ENCODE measurements at regions not wholly inside any gene's neighbourhood (a gene's known extent, or its start where the extent isn't known, plus 50 kb on each side); places are given as distances from the start of the nearest gene placed in this dataset.

- TF ChIP-seq ZNF511 (CRISPR knock-in tag; IDR thresholded peaks at IDR 0.05) (no peak), ZBTB7A (IDR thresholded peaks at IDR 0.05; ENCODE audit: borderline replicate concordance, control insufficient read depth, low read depth, low read length) (no peak), JUND (IDR thresholded peaks at IDR 0.05; ENCODE audit: borderline replicate concordance, low read depth, low read length) (peak; percentile 97), JUND (tag; IDR thresholded peaks at IDR 0.05; ENCODE audit: borderline replicate concordance, low read depth, low read length) (peak; percentile 99), LEF1 (IDR thresholded peaks at IDR 0.05) (peak; percentile 93), ZNF561 (CRISPR knock-in tag; conservative IDR thresholded peaks at IDR 0.05) (no peak), NR3C1 (CRISPR knock-in tag; IDR thresholded peaks at IDR 0.05) (no peak), ZNF436 (CRISPR knock-in tag; IDR thresholded peaks at IDR 0.05) (no peak), ZSCAN29 (IDR thresholded peaks at IDR 0.05) (no peak), RCOR1 (IDR thresholded peaks at IDR 0.05; ENCODE audit: borderline replicate concordance in 1 of 2, low read depth in 2 of 2, low read length in 2 of 2) (peak in 1 of 2 experiments; percentile 75; a peak in 2 of 4 replicates), KDM5B (IDR thresholded peaks at IDR 0.05; ENCODE audit: insufficient replicate concordance, low read depth, low read length) (no peak), ZNF212 (CRISPR knock-in tag; IDR thresholded peaks at IDR 0.05) (no peak)
- TF ChIP-seq, protein P1, sequence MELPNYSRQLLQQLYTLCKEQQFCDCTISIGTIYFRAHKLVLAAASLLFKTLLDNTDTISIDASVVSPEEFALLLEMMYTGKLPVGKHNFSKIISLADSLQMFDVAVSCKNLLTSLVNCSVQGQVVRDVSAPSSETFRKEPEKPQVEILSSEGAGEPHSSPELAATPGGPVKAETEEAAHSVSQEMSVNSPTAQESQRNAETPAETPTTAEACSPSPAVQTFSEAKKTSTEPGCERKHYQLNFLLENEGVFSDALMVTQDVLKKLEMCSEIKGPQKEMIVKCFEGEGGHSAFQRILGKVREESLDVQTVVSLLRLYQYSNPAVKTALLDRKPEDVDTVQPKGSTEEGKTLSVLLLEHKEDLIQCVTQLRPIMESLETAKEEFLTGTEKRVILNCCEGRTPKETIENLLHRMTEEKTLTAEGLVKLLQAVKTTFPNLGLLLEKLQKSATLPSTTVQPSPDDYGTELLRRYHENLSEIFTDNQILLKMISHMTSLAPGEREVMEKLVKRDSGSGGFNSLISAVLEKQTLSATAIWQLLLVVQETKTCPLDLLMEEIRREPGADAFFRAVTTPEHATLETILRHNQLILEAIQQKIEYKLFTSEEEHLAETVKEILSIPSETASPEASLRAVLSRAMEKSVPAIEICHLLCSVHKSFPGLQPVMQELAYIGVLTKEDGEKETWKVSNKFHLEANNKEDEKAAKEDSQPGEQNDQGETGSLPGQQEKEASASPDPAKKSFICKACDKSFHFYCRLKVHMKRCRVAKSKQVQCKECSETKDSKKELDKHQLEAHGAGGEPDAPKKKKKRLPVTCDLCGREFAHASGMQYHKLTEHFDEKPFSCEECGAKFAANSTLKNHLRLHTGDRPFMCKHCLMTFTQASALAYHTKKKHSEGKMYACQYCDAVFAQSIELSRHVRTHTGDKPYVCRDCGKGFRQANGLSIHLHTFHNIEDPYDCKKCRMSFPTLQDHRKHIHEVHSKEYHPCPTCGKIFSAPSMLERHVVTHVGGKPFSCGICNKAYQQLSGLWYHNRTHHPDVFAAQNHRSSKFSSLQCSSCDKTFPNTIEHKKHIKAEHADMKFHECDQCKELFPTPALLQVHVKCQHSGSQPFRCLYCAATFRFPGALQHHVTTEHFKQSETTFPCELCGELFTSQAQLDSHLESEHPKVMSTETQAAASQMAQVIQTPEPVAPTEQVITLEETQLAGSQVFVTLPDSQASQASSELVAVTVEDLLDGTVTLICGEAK (IDR thresholded peaks at IDR 0.05): 0 out of 2 replicates have a peak, but pooled peaks have one; percentile 2
- TF ChIP-seq, protein P1 (CRISPR knock-in tag; IDR thresholded peaks at IDR 0.05): no peak
- TF ChIP-seq, protein P2, sequence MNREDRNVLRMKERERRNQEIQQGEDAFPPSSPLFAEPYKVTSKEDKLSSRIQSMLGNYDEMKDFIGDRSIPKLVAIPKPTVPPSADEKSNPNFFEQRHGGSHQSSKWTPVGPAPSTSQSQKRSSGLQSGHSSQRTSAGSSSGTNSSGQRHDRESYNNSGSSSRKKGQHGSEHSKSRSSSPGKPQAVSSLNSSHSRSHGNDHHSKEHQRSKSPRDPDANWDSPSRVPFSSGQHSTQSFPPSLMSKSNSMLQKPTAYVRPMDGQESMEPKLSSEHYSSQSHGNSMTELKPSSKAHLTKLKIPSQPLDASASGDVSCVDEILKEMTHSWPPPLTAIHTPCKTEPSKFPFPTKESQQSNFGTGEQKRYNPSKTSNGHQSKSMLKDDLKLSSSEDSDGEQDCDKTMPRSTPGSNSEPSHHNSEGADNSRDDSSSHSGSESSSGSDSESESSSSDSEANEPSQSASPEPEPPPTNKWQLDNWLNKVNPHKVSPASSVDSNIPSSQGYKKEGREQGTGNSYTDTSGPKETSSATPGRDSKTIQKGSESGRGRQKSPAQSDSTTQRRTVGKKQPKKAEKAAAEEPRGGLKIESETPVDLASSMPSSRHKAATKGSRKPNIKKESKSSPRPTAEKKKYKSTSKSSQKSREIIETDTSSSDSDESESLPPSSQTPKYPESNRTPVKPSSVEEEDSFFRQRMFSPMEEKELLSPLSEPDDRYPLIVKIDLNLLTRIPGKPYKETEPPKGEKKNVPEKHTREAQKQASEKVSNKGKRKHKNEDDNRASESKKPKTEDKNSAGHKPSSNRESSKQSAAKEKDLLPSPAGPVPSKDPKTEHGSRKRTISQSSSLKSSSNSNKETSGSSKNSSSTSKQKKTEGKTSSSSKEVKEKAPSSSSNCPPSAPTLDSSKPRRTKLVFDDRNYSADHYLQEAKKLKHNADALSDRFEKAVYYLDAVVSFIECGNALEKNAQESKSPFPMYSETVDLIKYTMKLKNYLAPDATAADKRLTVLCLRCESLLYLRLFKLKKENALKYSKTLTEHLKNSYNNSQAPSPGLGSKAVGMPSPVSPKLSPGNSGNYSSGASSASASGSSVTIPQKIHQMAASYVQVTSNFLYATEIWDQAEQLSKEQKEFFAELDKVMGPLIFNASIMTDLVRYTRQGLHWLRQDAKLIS (CRISPR knock-in tag; IDR thresholded peaks at IDR 0.05): no peak
Measured at GRCh38 chr10:3852147-3852904, 67.3 kb upstream of the KLF6 start (continued).

Measured in K562 (cell line).